ENCODE measurements at regions not wholly inside any gene's neighbourhood (a gene's known extent, or its start where the extent isn't known, plus 50 kb on each side); places are given as distances from the start of the nearest gene placed in this dataset.
"Not testable (repeated sequence)": the region's sequence is repeated elsewhere in the genome, so short reads cannot be mapped to it uniquely, and the experiment has no call there.

DNA sequence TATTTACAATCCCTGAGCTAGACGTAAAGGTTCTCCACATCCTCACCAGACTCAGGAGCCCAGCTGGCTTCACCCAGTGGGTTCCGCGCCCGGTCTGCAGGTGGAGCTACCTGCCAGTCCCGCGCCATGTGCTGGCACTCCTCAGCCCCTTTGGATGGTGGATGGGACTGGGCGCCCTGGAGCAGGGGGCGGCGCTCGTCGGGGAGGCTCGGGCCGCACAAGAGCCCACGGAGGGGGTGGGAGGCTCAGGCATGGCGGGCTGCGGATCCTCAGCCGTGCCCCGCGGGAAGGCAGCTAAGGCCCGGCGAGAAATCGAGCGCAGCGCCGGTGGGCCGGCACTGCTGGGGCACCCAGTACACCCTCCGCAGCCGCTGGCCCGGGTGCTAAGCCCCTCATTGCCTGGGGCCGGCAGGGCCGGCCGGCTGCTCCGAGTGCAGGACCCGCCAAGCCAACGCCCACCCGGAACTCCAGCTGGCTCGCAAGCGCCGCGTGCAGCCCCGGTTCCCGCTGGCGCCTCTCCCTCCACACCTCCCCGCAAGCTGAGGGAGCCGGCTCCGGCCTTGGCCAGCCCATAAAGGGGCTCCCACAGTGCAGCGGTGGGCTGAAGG is 448.3 kb downstream of the COL11A1 start:
- not testable (repeated sequence) for DNase-seq

DNA sequence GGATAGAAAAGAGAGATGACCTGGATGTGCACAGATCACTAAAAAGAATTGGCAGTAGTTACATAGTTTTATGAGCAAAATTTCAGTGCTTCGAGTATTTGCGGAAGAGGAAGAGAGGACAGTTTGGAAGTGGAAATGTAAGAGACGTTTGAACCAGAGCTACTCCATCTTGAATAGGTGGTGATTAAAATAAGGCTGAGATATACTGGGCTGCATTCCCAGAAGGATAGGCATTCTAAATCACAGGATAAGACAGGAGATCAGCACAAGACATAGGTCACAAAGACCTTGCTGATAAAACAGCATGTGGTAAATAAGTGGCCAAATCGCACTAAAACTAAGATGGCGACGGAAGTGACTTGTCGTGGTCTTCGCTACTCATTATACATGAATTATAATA is 453.3 kb downstream of the COL11A1 start:
- DNase-seq = no peak

DNA sequence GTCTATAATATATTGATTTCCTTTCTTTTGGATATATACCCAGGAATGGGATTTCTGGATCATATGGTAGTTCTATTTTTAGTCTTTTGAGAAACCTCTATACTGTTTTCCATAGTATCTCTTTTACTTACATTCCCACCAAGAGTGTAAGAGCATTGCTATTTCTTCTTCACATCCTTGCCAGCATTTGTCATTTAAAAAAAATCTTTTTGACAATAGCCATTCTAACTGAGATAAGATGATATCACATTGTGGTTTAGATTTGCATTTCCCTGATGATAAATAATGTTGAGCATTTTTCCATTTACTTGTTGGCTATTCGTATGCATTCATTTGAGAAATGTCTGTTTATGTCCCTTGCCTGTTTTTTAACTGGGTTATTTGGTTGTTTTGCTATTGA is 467.4 kb downstream of the COL11A1 start:
- no peak for DNase-seq

DNA sequence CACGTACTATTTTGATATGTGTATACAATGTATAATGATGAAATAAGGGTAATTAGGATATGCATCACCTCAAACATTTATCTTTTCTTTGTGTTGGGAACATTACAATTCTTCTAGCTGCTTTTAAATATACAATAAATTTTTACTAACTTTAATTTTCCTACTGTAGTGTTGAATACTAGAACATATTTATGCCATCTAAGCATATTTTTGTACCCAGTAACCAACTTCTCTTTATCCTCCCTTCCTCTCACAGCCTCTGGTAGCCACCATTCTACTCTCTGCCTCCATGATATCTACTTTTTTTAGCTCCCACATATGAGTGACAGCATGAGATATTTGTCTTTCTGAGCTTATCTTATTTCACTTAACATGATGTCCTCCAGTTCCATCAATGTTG is 468.0 kb downstream of the COL11A1 start:
- DNase-seq = no peak

DNA sequence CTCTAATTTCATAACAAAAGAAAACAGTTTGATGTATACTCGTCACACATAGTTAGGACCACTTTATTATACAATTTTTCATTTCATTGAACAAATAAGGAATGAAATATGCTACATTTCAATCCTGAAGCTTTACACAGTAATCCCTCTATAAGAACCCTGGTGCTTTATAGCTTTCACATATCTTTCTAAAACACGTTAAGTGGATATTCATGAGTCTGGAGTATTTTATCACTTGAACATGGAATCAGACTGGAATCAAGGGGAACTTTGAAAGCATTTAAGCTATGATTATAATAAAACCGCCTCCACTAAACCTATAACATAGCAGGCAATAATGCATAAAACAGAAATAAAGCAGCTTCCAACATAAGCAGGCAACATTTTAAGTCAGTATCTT is 476.6 kb downstream of the COL11A1 start:
- DNase-seq = no peak

DNA sequence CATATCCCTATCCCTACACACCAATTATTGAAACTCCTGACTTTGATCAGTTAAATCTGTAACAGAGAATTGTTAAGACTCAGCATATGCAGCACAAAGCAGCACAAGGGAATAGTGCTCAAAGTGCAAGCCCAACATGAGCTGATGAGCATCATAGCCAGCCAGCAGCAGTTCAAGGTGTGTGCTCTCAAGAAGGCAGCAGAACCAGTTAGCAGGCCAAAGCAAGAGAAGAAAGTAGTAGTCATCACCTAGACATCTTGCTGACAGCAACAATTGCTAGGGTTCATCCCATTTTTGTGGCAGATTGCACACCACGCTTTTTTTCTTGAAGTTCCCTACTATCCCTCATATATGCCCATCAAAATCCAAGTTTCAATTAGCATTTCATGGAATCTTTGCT is 478.3 kb downstream of the COL11A1 start:
- DNase-seq = no peak

DNA sequence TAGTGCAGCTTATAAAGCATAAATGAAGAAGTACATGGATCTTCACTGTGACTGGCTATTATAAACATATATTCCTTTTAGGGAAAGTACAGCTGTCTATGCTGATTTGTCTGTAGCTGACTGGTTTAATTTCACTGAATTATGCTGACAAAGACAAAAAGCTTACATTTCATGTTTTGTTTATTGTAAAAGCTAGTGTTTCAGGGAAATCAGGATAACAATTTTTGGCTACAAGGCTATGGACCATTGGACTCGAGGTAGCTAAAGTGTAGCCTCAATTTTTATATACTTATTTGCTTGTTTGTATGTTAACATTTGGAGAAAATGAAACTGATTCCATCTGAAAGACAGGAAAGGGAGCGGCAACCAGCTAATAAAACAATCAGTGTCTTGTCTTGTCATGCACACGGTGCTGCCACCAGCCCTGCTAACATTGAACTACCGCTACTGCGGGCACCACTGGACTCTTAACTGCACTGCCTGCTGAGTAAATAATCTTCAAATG is 480.2 kb downstream of the COL11A1 start:
- no peak for DNase-seq

DNA sequence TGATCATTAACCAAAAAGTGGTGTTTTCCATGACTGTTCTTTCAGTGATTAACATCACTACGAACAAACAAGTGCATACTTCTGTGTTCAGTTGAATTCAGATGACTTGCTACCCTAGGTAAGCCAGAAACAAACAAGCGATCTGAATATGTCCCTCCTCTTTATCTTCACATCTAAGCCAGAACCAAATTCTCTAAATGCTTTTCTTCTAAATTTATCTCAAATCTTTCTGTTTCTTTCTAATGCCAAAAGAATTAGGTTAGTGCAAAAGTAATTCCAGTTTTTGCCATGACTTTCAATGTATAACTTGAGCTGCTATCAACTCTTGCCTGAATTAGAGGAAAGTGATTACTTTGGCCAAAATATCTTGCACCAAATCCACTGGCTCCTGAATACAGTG is 481.2 kb downstream of the COL11A1 start:
- DNase-seq = no peak

DNA sequence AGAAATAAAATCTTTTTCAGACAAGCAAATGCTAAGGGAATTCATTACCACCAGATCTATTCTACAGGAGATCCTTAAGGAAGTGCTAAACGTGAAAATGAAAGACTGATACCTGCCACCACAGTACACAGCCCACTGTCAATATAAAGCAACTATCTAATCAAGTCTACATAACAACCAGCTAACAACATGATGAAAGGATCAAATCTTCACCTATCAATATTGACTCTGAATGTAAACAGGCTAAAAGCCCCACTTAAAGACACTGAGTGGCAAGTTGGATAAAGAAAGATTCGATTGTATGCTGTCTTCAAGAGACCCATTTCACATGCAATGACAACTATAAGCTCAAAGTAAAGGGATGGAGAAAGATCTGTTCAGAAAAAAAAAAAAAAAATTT is 492.4 kb downstream of the COL11A1 start:
- no peak for DNase-seq

DNA sequence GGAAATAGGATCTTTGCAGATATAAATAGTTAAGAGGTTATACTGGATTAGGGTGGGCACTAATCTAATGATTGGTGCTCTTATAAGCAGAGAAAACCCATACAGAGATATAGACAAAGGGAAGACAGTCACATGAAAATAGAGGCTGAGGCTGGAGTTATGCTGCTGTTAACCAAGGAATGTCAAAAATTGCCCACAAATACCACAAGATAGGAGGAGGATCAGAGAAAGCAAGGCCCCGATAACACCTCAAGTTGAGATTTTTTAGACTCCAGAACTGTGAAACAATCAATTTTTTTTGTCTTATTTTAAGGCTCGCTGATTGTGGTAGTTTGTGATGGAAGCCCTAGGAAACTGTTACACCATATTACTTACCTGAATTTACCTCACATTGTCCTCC is 513.2 kb downstream of the COL11A1 start:
- DNase-seq = no peak

DNA sequence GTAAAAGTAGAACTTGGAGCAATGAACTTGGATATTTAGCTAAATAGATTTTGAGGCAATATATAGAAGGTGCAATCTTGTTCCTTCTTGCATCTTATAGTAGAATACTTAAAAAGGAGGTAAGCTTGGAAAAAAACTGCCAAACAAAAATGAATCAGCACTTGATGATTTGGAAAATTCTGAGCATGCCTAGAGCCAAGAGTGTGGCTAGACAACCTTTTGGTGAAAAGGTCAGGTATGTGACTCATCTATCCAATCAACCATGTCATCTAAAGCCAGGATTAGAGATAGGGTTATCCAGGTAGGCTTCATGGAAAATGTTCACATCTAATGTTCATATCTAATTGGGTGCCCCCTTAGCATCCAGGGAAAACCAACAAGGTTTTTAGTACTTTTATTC is 515.0 kb downstream of the COL11A1 start:
- no peak for DNase-seq

DNA sequence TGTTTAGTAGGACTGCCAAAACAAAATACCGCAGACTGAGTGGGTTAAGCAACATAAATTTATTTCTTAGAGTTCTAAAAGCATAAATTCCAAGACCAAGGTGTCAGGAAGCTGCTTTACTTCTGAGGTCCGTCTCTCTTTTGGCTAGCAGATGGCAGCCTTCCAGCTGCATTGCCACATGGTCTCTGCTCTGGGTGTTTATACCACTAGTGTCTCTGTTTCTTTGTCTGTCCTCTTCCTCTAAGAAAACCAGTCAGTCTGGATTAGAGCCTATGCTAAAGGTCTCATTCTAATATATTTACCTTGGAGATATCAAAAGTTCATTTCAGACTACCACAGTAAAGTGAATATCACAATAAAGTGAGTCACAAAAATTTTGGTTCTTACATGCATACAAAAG is 519.8 kb downstream of the COL11A1 start:
- no peak for DNase-seq

DNA sequence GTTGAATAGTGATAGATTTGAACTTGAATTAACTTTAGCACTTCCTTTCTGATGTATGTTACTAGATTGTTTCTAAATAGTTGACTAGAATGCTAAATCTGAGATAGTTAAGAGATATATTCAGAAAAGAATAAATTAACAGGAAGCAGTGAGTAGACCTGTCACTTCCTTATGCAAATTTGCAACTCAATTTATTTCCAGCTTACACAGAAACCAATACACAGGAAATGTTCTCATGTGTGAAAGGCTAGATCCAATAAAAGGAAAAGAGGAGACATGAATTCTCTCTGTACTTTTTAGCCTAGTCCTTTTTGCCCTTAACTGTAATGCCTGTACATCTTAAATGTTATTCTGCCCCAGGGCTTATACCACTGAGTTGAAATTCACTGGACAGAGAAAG is 522.3 kb downstream of the COL11A1 start:
- DNase-seq = no peak

DNA sequence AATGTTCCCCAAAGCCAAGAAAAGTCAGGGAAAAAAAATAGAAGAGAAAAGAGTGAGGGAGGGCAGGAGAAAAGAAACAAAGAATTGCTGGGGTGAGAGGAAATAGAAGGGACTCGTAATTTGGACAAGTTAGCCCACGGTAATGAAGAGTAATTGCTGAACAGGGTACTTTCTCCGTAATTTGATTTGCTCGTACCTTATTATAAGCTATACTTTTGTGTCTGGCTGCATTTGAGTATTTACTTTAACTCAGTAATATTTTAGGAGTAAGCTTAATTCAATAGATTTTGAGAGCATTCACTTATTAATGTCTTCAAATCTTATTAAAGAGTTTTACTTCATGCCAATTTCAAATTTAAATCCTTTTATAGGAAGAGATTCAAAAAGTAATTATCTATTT is 527.5 kb downstream of the COL11A1 start:
- no peak for DNase-seq

DNA sequence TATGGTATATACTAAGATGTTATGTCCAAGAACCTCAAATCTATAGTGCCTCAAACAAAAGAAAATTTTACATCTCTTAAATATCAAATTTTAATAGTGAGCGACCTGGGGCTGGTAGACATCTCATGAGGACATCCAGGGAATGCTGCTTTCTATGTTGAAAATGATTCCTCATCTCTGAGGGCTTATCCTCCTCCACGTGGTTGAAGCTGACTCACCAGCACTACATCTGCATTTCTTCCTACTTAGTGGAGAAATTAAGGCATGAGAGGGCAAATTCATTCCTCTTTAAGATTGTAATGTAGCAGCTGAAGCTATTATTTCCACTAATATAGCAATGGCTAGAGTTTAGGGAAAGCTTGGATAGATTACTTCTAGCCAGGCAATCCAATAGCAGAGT is 529.5 kb downstream of the COL11A1 start:
- no peak for DNase-seq

DNA sequence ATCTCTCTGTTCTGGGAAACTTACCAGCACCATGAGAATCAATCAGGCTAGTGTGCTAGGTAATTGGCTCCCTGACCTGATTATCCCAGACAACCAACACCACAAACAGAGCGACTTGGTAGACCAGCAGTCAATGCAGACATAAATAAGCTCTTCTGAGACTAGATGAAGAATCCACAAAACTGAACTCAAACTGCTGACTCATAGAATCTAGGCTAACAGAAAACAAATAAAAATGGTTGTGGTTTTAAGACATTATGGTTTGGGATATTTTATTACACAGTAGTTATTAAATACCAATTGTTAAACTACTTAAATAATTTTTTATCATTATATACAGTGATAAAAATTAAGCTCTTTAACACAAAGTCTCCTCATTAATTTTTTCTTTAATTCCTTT is 535.7 kb downstream of the COL11A1 start:
- no peak for DNase-seq

DNA sequence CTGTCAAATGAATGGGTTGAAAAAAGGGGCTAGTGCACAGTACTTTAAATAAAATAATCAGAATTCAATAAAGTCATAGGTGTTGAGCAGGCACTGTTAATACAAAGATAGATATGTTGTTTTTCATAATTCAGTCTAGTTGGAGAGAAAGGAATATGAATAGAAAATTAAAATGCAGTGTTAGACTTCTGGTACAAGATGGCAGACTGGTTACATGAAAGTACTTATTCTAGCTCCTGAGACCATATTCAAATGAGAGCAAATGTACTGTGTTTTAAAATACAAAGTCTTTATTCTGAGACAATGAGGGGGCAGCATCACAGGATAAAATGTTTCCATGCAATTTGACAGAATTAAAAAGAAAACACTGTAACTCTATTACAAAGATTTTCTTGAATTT is 542.1 kb downstream of the COL11A1 start:
- no peak for DNase-seq

DNA sequence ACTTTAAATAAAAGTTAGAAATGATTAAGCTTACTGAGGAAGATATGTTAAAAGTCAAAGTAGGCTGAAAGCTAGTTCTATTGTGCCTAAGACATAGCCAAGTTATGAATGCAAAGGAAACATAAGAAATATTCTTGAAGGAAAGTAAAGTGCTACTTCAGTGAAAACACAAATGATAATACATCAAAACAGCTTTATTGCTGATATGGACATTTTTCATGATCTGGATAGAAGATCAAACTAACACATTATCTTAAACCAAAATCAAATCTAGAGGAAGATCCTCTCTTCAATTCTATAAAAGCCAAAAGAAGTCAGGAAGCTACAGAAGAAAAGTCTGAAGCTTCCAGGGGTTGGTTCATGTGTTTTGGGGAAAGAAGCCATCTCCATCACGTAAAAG is 545.9 kb downstream of the COL11A1 start:
- DNase-seq = no peak

DNA sequence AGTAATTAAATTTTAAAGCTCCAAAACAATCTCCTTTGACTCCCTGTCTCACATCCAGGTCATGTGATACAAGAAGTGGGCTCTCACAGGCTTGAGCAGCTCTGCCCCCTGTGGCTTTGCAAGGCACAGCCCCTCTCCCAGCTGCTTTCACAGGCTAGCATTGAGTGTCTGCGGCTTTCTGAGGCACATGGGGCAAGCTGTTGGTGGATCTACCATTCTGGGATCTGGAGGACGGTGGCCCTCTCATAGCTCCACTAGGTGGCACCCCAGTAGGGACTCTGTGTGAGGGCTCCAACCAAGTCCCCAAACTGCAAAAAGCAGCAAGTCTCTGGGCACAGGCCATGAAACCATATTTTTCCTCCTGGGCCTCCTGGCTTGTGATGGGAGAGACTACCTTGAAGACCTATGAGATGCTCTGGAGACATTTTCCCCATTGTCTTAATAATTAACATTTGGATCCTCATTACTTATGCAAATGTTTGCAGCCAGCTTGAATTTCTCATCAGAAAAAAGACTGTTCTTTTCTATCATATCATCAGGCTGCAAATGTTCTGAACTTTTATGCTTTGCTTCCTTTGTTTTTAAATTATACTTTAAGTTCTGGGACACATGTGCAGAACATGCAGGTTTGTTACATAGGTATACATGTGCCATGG is 554.1 kb upstream of the OLFM3 start:
- DNase-seq = no peak

DNA sequence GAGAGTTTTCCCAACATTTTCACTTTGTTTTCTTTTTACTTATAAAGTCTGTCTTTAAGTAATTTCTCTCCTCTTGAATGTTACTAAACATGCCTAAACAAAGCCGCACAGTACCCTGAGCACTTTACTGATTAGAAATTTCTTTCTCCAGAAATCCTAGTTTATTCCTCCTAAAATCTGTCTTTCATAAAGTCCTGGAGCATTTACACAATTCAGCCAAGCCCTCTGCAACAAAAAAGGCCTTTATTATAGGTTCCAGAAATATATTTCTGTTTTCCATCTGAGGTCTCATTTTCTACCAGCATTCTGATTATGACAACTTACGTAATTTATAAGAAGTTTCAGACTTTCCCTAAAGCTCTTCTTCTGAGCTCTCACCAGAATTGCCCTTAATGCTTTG is 549.5 kb upstream of the OLFM3 start:
- no peak for DNase-seq

DNA sequence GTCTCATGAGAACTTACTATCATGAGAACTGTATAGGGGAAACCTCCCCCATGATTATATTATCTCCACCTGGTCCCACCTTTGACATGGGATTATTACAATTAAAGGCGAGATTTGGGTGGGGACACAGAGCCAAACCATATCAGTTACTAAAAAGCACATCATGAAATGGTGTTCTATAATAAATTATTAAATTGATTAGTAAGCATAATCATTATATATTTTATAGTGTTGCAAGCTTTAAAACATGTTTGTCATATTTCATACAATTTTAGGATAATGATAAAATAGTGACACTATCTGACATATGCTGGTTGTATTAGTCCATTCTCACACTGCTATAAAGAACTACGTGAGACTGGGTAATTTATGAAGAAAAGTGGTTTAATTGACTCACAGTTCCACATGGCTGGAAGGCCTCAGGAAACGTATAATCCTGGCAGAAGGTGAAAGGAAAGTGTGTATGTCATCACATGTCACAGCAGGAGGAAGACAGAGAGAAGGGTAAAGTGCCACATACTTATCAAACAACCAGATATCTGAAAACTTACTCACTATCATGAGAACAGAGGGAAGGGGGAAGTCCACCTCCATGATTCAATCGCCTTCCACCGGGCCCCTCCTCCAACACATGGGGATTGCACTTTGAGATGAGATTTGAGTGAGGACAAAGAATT is 539.2 kb upstream of the OLFM3 start:
- DNase-seq = no peak

DNA sequence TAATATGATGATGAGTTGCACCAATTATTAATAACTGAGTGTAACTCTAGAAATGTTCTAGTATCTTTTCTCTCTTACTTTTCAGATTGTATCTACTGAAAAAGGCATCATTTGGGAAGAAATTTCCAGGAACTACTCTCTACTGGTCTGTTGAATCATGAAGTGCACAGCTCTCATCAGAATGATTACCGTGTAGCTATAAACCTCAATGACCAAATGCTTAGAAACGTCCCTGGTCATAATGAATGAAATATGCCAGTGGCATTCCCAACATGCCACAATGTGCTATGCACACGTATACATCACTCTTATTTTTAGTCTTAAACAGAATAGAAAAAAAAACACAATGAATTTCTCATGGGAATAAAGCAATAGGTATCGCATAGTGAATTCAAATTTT is 534.3 kb upstream of the OLFM3 start:
- DNase-seq = no peak

DNA sequence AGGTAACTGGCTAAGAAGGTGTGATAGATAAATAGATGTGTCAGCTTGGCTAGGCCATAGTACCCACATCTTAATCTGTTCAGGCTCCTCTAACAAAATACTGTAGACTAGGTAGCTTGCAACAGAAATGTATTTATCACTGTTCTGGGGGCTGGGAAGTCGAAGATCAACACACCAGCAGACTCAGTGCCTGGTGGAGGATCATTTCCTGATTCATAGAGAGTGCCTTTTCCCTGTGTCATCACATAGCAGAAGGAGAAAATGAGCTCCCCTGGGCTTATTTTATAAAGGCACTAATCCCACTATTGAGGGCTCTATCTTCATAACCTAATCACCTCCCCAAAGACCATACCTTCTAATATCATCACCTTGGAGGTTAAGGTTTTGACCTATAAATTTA is 532.7 kb upstream of the OLFM3 start:
- DNase-seq = no peak

DNA sequence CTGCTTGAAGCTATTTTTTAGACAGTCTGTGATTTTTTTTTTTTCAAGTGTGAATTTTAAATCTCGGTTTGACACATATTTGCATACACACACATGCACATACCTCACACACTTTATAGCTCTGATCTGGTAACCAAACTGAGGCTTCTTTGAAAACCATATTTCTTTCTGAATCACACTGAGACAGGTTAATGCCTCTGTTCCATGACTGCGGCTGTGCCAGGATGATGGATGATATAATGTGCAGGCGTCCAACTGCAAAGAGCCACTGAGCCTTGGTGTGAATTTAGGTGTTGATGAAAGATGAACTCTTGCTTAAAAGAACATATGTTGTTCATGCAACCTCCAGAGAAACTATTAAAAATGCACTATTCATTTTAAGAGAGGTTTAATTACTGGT is 504.0 kb upstream of the OLFM3 start:
- no peak for DNase-seq

DNA sequence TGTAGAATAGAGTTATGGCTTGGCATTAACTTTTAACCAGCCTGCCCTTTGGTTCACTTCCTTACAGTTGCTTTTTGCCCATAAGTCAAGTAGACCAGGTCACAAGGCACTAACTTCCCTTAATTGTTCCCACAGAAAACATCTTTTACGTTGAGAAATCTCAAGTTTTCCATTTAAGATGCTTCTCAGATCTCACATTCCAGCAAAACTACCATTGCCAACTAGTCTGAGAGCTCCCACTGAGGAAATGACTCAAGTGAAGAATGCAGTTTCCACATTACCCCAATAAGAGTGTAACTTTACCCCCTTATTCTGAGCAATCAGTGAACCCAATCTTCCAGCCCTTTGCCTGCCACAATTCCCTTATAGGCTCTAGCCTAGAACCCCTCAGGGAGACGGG is 502.2 kb upstream of the OLFM3 start:
- no peak for DNase-seq

Measured in CD4-positive, alpha-beta T cell treated with Interleukin-21 for 1 hour (primary cell).